ENCODE measurements at regions not wholly inside any gene's neighbourhood (a gene's known extent, or its start where the extent isn't known, plus 50 kb on each side); places are given as distances from the start of the nearest gene placed in this dataset.

DNA sequence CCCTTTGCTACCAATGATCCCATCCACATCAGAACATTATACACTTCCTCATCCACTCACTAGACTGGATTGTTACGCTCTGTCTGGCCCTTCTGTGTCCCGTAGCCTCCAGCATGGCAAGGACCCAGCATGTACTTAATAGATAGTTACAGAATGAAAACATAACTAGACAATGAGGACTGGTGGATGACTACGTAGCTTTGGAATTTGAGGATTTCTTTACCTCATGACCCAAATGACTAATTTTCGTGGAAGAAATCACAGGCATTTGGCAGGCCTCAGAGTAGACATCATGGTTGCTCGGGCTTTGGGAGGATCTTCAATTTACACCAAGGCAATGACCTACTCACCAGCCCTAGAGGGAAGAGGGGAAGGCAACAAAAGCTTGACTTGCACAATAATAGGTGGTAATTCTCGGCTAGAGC, 299.8 kb downstream of the TLE1 start:
- peak; percentile 99 for DNase-seq (ENCODE audit: low read depth)

DNA sequence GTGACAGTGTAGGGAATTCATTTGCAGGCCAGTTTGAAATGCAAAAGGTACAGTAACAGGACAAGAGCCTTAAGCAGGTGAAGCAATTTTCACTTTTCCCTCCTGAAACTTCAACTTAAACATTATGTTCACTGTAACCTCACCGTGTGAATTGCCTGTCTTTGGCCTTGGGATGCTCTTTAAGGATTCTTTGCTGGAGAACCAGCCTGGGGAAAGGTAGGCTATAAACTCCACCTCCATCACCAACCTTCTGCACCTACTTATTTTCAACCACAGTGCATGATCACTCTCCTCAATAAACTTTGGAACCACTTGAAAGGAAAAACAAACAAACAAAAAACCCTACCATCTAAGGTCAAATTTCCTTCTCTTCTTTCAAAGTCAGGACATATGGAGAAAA, 300.5 kb downstream of the TLE1 start:
- DNase-seq (ENCODE audit: low read depth), result no peak

DNA sequence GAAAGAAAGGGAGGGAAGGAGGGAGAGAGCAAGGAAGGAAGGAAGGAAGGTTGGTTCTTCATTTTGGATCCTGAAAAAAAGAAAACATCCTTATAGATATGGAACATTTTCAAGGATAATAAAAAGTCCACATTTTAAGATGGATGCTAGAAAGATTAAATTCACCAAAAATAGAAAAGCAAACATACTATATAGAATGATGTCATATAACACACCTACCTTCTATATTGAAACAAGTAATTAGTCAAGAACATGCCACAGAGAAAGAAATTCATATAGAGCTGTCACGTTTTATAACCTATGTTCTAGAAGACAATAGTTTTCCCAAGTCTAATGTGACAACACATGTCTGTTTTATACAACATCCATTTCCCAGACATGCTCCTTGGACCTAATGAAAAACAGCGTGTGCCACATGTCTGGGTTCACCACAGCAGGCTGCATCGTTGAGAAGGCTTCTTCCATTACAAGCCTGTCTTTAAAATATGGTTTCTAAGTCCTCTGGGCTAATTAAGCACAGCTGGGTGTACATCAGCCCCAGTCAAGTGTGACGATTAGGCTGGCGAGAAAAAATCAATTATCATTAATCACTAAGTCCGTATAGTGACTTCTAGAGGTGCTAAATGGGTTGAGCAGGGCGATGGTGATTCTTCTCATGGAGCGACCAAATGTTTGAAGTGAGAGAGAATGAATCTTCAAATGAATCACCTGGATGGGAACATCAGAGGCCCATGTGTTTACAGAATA, 301.8 kb downstream of the TLE1 start:
- no peak for DNase-seq (ENCODE audit: low read depth)

DNA sequence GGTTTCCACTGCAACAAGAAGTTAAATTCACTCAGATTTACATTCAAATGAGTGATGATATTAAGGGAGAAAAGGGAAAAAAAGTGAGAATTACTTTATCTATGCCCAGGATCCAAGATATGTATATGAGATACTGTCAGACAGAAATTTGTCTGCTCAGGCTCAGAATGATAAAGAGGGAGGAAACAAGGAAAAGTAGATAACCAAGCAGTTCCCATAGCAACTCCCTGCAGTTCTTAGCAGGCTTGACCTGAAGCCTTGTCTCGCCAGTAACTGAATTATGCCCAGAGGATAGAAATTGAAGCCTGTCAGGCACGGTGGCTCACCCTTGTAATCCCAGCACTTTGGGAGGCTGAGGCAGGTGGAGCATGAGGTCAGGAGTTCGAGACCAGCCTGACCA, 304.4 kb downstream of the TLE1 start:
- no peak for DNase-seq (ENCODE audit: low read depth)

DNA sequence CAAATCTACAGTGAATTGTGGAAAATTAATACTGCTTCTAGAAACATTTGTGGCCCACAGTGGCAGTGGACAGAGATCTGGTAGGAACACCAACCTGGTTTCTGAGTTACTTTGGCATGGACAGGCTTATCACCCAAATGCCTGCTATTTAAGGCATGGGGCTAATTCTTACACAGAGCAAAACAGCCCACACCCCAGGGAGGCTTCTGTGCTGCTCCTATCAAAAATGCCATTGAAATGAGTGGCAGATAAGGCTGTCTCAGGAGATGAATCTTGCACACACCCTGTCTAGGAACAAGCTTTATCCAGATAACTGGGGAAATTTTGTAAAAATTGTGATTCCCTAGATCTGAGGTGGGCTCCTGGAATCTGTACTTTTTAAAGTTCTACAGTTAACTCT, 307.1 kb downstream of the TLE1 start:
- DNase-seq (ENCODE audit: low read depth), result no peak

DNA sequence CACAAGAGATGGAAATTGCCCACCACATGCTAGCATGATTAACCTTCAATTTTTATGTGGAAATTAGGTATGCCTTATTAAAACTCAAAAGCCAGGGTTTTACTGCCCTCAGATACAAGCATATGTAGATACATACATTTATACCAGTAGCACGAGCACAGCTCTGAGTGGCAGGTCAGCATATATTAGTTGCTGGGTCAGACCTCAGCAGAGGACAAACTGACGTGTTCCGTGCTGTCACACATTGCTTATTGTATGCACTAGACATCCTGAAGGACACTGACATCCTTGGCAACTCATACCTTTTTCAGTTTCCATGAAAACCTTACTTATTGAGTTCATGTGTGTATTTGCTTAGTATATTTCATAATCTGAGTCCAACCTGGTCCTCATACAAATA, 307.7 kb downstream of the TLE1 start:
- no peak for DNase-seq (ENCODE audit: low read depth)

DNA sequence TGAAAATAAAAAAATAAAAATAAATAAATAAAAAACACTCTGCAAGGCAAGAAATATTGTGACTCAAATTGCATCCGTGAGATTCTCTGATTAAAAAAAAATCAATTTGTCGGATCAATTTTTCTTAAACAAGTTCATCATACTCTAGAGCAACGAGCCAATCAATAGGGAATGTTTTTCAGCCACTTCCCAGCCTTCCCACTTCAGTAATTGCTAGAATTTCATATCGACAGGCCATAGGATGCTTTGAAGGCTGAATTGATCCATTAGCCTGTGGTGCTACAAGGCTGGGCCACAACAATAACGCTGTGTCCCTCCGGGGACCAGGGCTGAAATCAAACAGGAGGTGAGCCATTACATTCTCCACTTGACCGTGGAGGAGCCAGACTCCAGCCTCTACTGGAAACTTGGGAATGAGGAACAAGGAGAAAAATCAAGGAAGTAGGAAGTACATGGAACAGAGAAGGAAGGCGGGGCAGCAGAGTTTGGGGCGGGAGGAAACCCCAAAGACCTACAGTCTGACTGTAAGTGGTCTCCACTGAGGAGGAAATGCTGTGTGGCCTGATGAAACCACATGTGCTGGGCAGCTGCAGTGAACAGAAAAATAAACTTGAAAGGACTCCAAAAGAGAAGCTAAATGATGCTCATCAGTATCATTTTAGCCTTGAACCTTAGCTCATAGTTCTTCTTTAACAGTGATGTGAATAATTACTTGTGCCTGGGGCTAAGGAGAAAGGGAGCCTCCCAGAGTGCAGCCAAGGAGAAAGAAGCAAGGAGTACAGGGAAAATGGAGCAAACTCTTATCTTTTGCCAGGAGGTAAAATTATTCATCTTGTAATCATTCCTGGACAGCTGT, 308.6 kb downstream of the TLE1 start:
- no peak for DNase-seq (ENCODE audit: low read depth)

DNA sequence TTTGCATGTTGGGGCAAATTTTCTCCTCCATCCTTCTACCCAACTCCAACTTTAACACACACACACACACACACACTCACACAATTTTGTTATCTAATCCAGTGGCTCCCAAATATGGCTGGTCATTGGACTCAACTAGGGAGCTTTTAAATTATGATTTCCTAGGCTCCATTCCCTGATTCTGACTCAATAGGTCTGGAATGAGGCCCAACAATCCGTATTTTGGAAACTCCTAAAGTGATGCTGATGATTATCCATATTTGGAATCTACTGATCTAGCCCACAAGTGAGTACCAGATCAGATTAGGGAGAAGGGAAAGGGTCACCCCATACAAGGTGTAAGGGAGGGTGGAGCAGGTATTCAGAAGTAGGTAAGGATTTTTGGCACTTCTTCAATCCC, 309.7 kb downstream of the TLE1 start:
- peak; percentile 26 for DNase-seq (ENCODE audit: low read depth)

DNA sequence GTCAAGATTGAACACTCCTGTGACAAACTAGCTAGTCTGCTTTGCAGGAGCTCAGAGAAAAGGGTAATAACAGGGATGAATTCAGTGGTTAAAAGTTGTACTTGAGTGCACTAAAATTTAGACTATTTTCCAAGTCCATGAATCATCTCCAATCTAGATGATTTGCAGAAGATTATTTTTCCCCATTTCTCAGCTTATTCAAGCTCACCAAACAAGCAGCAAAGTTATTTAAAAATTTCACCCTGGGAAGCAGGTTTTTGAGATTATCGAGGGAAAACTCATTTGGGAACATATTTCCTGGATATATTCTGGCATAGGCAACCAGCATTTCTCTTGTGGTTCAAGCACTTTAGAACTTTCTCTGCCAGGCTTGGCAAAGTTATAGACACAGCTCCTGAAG, 311.4 kb downstream of the TLE1 start:
- DNase-seq (ENCODE audit: low read depth), result no peak

DNA sequence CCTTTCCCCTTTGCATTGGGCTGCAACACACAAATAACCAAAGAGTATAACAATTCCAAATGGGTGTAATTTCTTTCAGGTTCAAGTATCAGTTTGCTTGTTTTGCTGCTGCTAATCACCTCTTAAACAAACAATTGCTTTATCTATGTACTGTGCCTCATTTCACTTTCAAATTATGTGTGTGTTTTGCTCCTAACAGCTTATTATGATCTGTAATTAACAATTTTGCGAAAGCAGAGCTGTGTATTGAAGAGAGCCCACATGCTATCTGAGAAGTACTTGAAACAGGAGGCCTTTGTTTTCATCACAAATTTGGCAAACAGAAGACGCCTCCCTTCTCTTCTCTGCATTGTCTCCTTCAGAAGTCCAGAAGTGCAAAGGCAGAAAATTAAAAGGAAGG, 312.0 kb downstream of the TLE1 start:
- no peak for DNase-seq (ENCODE audit: low read depth)

DNA sequence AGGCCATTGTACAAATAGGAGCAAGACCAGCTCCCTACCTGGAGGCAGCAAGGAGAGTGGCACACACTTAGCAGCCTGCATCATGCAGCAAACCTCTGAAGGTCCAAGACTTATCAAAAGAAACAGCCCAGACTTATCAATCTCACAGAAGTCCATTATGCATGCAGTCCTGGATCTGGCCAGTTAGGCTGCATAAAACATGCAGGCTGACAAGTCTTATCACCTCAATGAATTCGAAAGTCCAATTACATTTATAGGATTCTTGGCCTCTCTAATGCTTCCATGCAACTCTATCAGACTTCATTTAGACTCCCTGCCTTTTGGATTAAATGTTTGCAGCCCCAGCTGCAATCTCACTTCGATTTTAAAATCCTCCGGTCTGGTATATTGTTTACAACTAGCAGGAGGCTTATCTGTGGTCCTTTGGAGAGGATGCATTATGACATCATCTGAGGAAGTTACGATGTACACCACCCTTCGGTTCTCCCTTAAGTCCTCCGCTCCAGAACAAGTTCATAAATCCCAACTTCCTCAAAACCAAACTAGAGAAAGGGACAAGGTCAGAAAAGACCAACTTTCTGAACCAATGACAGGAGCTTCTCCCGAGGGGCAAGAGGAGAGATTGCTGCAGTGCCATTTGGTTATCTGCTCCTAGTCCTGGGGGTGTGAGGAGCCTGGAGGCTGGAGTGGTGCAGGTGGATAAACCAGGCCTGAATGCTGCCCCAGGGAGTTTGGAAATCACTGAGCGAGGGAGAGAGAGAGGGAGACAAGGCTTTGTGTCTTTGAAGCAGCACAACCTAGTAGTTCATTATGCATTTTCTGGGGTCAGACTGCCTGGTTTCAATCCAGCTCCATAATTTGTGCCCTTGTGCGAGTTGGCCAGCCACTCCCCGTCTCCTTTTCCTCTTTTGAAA, 313.9 kb downstream of the TLE1 start:
- no peak for DNase-seq (ENCODE audit: low read depth)

DNA sequence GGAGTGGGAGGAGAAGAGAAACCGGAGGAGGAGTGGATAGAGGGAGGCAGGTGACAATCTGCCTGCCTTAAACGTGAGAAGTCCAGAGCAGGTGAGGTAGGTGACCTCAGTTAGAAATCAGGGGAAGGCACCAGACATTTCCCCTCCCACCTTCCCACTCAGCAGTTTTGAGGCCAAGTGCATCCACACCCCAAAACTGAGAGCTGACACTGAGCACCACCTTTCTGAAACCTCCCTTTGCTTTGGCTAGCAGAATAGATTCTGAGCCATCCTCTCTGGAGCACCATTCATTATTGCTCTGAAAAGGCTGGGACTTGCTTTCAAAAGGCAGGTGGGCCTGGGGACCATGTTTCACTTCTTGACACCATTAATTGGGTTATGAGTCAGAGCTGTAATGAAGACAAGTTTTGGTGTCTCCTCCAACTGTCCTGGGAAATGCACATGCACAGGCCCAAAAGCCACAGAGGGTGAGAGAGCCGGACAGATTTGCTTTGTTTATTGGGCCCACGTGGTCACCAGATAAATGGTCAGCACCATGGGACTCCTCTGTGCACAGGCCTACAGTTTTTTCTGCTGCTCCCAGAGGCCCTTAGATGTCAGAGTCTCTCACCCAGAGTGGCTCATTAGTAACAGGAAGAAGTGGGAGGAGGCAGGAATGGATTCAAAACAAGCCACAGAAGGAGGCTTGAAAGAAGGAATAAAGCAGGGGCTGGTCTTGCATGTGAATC, 314.7 kb downstream of the TLE1 start:
- DNase-seq (ENCODE audit: low read depth), result peak; percentile 16

DNA sequence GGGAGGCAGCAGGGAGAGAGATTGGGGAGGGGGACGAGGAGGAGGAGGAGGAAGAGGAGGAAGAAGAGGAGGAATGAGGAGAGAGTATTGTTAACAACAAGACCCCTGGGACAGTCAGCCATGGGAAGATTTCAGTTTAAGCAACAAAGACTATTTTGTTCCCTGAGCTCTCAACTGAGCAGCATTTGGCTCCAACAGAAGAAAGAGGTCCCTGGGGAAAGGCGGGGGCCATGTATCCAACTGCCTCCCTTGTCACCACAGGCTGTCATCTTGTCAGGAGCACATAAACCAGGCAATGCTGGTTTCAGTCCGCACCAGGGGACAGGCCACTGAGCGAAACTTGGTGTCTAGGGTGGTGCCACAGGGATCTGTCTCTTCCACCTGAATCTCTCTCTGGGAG, 316.1 kb downstream of the TLE1 start:
- no peak for DNase-seq (ENCODE audit: low read depth)

DNA sequence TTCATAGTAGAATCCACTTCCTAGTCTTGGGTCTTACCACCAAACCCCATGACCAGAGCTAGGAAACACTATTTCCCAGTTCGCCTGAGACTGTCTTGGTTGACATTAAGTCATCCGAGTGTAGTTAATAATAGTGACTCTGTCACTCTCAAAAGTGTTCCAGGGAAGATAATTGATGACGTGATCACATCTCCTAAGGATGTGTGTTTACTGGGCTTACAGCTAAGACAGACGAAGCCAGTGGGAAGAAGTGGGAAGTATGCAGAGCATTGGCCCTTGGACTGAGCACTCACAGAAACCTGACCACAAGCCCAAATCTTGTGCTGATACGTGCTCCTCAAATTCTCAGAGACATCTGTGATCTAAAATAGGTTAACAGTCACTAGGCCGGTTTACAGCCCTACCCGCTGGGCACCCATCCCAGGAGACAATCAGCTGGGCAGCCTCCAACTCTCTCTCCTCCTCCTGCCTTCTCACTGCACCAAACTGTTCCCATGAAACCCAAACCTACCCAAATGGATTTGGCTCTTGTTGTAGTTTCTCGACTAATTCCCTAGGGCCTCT, 316.6 kb downstream of the TLE1 start:
- DNase-seq (ENCODE audit: low read depth), result no peak

DNA sequence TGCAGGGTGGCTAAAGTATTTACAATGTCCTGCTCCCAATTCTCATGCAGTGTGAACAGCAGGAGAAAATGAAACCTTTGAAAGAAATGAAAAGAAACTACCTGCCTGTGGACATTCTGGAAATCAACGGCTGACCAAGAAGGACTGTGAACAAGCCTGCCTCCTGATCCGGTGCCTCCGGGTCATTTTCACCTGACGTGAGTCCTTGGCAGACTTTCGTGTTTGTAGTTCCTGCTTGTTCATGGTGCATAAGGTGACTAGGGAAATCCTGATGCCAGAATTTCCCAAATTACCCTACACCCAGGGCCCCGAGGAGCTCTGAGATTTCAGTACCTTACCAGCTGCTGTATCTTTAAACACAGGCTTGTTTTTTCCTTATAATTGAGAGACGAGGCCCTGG, 317.5 kb downstream of the TLE1 start:
- DNase-seq (ENCODE audit: low read depth), result no peak

DNA sequence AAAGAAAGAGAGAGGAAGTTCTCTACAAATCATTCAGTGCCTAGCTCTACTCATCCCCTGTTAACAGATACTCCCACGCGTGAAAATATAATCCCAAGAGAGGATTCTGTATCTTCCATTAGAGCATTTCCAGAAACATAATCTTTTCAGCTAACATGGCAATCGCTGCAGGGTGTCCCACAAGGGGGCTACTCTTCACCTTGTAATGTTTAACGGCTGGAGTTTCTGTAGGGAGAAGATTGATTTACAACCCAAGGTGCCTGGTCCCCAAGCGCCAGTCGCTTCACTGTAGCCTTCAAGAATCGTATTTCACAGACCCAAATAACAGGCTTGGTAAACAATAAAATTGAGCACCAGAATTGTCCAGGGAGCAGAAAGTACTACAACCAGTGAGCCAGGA, 318.7 kb downstream of the TLE1 start:
- no peak for DNase-seq (ENCODE audit: low read depth)

DNA sequence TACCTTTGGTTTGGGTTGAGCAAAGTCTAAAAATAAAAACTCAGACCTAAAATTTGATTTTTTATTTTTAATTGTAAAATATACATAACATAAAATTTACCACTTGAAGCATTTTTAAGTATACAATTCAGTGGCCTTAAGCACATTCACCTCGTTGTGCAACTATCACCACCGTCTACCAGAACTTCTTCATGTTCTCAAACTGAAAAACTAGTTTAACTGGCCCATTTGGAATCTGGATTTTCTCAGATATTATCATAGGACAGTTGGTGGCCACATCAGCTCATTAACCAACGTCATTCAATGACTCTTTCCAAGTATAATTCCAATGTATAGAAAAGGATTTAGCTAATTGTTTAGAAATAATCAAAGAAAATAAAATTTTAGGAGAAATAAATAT, 319.3 kb downstream of the TLE1 start:
- no peak for DNase-seq (ENCODE audit: low read depth)

DNA sequence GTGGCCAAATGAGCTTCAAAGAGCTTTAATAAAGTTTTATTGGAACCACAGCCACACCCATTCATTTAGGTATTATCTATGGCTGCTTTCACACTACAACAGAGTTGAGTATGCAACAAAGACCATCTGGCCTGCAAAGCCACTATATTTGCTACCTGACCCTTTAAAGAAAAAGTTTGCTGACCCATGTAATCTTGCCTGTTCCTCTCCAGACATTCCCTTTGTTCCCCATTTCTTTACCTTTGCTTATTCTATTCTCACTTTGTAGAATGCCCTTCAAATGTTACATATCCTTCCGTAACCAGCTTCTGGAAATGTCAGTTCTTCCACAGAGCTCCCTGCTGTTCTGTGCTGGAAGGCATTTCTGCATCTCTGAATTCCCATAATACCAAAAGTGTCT, 320.2 kb downstream of the TLE1 start:
- DNase-seq (ENCODE audit: low read depth), result no peak

DNA sequence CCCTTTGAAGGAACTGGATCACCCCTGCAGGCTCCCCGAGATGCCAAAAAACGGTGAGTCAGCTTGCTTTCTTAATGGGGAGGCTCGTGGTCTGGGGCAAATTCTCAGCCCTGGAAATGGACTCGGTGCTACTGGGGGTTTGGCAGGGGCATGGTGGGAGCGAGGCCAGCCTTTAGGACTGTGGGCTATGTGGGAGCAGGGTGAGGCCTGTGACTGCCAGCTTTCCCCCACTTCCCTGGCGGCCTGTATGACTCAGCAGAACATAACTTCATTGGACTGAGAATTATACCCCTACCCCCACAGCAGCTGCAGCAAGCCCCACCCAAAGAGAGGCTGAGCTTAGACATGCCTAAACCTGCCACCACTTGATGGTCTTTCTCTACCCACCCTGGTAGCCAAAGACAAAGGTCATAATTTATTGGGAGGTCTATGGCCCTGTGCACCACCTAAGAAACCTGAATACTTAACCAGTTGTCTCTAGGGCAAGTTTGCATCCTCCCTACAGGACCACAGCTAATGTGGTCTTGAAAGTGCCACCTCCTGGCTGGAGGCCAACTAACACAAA, 325.3 kb downstream of the TLE1 start:
- no peak for DNase-seq (ENCODE audit: low read depth)

DNA sequence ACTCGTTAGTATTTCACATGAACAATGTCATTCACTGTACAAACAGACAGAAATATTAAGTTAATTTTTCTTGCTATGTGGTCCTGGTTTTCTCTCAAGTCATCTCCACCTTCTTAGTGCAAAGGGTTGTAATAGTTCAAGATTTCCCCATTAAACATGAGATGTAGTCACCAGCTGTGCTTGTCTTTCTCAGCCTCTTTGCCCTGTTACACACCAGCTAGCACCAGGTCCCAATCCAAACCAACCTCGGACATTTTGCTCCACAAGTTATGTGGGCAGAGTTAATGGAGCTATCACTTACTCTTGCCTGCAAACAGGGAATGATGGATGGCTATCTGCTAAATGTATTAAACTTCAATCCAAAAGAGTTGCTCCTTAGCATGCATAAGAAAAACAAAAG, 328.1 kb downstream of the TLE1 start:
- no peak for DNase-seq (ENCODE audit: low read depth)

DNA sequence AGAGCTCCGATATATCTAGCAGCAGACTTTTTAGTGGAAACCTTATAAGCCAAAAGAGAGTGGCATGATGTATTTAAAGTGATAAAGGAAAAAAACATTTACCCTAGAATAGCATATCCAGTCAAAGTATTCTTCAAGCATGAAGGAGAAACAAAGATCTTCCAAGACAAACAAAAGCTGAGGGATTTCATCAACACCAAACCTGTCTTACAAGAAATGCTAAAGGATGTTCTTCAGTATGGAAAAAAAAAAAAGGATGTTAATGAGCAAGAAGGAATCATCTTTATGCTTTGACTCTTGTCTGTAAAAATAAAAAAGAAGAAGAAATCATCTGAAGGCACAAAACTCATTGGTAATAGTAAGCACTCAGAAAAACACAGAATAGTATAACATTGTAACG, 338.2 kb downstream of the TLE1 start:
- DNase-seq (ENCODE audit: low read depth), result no peak
